SKM-1 (cell line): ENCODE measurements at regions not wholly inside any gene's neighbourhood (a gene's known extent, or its start where the extent isn't known, plus 50 kb on each side); places are given as distances from the start of the nearest gene placed in this dataset.
"Not testable (repeated sequence)": the region's sequence is repeated elsewhere in the genome, so short reads cannot be mapped to it uniquely, and the experiment has no call there.

Experiments used
- DNase-seq: peaks from one replicate; lab custom pipeline; 2025; ENCODE audit not compliant: unreplicated experiment; lab: John Stamatoyannopoulos, UW

DNA sequence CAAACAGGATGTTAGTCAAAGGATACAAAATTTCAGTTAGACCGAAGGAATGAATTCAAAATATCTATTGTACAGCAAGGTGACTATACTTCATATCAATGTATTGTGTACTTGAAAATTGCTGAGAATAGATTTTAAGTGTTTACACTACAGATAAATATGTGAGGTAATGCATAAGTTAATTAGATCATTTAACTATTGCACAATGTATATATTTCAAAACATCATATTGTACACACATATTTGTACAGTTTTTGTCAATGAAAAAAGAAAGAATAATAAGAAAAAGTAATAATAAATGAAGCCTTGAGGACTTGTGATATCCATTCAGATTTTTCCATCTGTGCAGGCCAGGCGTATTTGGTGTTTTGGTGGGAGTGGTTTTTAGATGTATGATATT is 367.4 kb upstream of the SNX7 start:
- DNase-seq = no peak

- DNase-seq = no peak
Observed at GRCh38 chr1:98292994-98293393, 368.5 kb upstream of the SNX7 start.

DNA sequence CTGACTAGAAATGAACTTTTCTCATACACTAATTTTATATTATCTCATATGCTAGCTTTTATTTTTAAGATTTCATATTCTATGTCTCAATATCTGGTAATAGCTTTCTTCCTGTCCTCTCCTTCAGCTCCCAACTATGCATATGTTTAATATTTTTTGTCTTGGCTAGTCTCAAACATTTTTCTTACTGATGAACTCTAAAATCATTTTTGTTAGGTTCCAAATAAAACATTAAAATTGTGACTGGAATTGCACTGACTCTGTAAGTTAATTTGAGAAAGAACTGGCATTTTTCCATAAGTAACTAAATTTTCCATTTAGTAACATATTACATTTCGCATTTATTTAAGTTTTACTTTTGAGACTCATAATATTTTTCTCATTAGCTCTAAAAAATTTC is 368.5 kb upstream of the DPYD start:
- DNase-seq = no peak

GRCh38 chr1:98288494-98288893 is 367.7 kb upstream of the DPYD start:
- DNase-seq = no peak

DNA sequence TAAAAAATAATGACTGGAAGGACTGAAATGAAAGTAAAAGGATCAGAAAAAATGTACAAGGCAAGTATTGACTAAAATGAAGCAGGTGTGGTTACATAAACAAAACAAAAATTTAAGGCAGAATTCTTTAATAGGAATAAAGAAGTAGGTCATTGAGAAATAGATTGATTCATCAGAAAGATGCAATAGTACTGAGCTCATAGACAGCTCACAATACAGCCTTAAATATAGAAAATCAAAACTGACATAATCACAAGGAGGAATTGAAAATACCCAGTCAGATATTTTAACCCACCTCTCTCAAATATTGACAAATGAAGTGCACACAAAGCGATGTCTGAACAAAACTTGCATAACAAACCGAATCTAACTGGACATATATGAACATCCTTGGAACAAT is 366.8 kb upstream of the DPYD start:
- no peak for DNase-seq

DNA sequence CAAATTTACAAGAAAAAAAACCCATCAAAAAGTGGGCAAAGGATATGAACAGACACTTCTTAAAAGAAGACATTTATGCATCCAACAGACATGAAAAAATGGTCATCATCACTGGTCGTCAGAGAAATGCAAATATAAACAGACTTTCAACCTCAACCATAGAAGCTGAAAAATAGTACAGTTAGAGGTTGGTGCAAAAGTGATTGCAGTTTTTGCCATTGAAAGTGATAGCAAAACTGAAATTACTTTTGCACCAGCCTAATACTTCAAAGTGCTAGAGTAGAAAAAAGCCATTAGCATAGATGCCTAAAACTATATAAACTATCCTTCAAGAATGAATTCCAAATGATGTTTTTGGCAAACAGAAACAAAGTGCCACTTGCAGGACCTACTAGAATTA is 365.8 kb upstream of the DPYD start:
- no peak for DNase-seq

- not testable (repeated sequence) for DNase-seq
Observed at GRCh38 chr1:98285286-98285685, 364.5 kb upstream of the DPYD start.

DNA sequence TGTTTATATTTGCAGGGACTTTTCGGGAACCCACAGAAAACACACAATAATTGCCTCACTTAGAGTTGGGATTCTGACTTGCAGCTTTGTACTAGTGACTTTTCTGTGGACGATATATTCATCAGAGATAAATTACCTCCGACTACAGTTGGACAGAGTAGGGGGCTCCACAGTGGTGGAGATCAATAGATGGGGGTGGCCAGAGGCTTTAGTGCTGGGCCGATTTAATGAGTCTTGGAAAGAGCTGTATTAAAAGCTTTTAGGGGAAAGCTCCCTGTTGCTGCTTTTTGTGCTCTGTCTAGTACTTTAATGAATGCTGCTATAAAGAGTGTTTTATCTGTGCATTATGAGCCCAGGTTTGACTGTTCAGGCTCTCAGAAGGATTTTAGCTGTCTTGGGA is 359.2 kb upstream of the DPYD start:
- DNase-seq = no peak

DNA sequence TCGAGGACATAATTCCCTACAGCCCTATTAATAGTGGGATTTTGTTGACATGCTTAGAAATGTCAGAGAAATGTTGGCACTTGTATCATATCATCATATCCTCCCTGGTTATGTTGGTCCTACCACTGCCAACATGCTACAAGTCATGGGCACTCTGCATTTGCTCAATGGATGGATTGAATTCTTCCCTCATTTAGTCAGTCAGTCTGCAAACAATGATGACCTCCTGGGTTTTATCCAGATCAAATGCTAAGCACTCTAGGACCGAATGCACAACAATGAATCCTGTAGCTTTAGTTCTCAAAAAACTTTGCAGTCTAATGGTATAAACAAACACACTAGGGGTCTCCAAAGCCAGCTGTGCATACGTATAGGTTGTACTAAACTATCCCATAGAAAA is 357.2 kb upstream of the DPYD start:
- DNase-seq = no peak

GRCh38 chr1:98277118-98277517 is 356.3 kb upstream of the DPYD start:
- no peak for DNase-seq

DNA sequence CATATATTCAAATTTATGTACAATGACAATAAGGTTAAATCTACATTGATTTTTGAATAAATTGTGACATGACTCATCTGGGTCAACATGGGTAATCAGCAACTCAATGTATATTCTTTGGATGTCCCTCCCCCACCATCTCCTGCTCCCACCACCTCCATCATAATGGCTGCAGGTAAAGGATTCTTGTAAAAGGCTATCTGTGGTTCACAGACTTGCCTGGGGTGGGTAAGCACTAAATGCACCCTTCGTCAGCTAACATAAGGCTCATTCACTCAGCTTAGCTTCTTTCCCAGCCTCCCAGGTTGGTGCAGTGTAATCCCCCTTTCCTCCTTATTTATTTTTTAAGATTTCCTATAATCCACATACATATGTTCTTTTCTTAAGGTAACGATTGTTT is 355.7 kb upstream of the DPYD start:
- DNase-seq = no peak

DNA sequence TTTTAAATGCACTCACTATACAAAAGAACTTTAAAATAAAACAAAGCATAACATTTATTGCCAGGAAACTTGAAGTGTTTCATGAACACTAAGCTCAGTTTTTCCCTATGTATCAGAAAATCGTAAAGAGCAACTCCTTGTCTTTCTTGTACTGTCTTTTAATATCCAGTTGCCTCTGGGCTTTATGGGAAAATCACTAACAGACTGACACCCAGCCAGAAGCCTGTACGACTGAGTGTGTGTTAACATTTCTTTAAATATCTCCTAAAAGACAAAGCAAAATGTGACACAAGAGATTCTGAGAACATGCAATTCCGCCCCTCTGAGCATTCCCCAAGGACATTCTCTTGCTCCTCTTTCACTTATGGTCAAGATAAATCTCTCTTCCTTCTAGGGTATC is 347.5 kb upstream of the DPYD start:
- DNase-seq = no peak

GRCh38 chr1:98267423-98267822 is 346.6 kb upstream of the DPYD start:
- DNase-seq = no peak

- DNase-seq = no peak
Observed at GRCh38 chr1:98264727-98265126, 343.9 kb upstream of the DPYD start.

DNA sequence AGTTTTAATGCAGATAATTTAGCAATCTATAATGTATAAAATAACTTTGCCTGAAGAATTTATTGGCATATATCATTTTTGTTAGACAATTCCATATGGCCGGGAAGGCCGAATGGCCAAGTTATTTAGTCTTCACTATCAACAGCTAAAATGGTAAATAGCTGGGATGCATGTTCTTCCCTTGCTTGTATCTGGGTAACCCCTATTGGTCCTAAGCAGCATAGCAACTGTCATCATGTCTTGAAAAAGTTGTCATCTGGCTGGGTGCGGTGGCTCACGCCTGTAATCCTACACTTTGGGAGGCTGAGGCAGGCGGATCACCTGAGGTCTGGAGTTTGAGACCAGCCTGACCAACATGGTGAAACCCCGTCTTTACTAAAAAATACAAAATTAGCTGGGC is 340.0 kb upstream of the DPYD start:
- DNase-seq = no peak

DNA sequence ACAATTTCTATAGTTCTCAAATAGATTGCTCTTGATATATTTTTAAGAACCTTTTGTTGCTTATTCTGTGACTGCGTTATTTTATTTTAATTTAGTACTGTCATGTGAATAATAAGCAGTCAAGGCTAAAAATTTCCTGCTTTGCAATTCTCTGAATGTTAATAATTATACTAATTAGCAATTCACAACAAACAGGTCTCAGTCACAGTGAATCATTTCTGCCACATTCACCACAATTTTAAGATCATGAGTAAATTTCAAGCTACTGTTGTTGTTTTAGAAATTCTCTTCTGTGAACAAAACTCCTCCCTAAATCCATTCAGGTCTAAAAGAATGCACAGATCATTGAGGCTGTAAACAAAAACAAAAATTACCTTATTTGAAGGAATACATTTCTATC is 339.6 kb upstream of the DPYD start:
- DNase-seq = no peak

DNA sequence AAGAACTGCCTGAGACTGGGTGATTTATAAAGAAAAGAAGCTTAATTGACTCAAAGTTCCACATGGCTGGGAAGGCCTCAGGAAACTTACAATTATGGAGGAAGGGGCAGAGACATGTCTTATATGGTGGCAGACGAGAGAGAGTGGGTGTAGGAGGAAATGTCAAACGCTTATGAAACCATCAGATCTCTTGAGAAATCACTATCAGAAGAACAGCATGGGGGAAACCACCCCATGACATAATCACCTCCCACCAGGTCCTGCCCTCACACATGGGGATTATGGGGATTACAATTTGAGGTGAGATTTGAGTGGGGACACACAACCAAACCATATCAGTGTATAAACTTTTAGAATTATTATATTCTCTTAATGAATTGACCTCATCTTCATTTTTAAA is 335.9 kb upstream of the DPYD start:
- DNase-seq = no peak

DNA sequence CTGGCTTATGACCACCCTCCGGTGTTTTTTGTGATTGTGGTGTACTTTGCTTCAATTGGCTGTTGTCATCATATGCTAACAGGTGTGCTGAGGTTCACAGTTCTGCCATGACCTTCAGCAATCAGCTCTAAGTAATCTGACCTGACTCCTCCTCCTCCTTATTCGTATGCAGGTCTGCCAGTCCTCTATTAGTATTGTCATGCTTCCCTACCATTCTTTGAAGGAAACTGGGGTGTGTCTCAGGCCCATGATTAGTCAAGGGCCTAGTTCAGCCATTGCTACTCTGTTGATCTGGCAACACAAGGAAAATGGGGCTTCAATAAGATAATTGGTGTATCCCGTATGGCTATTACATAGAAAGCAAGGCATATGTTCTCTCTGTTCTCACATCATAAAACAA is 332.3 kb upstream of the DPYD start:
- DNase-seq = no peak

GRCh38 chr1:98251497-98251896 is 330.7 kb upstream of the DPYD start:
- no peak for DNase-seq

DNA sequence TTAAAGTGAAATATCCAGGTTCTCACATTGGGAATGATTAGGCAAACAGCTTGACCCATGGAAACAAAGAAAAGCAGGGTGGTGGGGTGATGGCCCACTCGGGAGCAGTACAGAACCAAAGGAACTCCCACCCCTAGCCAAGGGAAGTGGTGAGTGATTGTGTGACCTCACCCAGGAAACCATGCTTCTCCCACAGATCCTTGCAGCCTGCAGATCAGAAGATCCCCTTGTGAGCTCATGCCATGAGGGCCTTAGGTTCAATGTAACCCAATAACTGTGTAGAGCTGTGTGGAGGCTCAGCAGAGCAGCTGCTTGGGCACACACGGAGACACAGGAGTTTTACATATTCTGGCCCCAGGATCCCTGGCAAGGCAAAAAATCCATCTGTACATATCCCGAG is 311.8 kb upstream of the DPYD start:
- no peak for DNase-seq

GRCh38 chr1:98222706-98223105 is 301.9 kb upstream of the DPYD start:
- DNase-seq = no peak

DNA sequence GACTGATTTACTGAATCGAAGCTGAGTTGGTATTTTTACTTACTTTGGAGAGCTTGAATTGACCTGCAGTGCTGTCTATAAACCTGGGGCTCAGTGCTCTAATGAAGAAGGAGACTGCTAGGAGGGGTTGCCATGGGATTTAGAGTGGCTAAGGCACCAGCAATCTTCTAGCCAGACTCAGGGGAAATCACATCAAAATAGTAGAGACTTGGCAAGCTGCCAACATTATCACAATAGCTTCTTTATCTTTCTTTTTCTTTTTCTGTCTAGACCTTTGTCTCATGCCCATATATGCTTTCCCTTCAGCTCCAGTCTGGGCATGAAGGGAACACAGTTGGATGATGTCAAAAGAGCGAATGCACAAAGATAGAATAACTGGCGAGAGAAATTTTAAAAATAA is 301.1 kb upstream of the DPYD start:
- DNase-seq = no peak

DNA sequence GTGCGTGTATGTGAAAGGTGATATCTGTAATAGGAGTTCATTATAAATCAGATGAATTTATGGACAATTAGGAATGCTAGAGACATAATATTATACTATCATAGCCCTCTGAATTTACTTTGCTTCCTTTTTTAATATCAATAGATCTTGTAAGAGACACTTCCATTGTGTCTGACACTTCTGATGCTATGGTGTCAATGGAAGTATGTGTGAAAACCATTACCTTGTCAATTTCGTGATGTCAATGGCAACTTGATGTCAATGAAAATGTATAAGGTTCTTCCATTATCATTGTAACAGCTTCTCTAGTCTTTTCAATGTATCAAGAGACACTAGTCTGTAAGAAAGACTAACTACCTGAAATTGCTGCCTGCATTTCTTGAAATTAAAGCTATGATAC is 296.8 kb upstream of the DPYD start:
- no peak for DNase-seq

- no peak for DNase-seq
Observed at GRCh38 chr1:98216304-98216703, 295.5 kb upstream of the DPYD start.
